Loucy (cell line): ENCODE measurements at regions not wholly inside any gene's neighbourhood (a gene's known extent, or its start where the extent isn't known, plus 50 kb on each side); places are given as distances from the start of the nearest gene placed in this dataset.

Experiments used
- H2AFZ ChIP-seq: fragments of 200-600 bp; sonication (generic); 2 replicates; pipeline ENCODE4 v1.6.0; 2016; ENCODE audit warnings: antibody characterized with exemption, mild to moderate bottlenecking, low read length, moderate library complexity
- H3F3A ChIP-seq: fragments of 200-600 bp; 2 replicates; pipeline ENCODE4 v1.6.0; 2016; ENCODE audit warnings: antibody characterized with exemption, low read depth, mild to moderate bottlenecking
- H3K27me3 ChIP-seq: fragments of 200-600 bp; sonication (generic); 2 replicates; pipeline ENCODE4 v1.6.1; 2014; ENCODE audit warnings: low read length, mild to moderate bottlenecking; ENCODE audit not compliant: insufficient read depth, poor library complexity, severe bottlenecking
- H3K36me3 ChIP-seq: fragments of 200-600 bp; sonication (generic); 2 replicates; pipeline ENCODE4 v1.6.1; 2016; ENCODE audit warnings: low read length; ENCODE audit not compliant: insufficient read depth
- H3K4me1 ChIP-seq: fragments of 200-600 bp; sonication (generic); 2 replicates; pipeline ENCODE4 v1.5.1; 2014; ENCODE audit warnings: low read length, mild to moderate bottlenecking; ENCODE audit not compliant: insufficient read depth, poor library complexity, severe bottlenecking
- H3K4me2 ChIP-seq: fragments of 200-600 bp; sonication (generic); 2 replicates; pipeline ENCODE4 v1.6.0; 2014; ENCODE audit warnings: antibody characterized with exemption, low read length, low read depth, mild to moderate bottlenecking; ENCODE audit not compliant: poor library complexity, severe bottlenecking
- H3K4me3 ChIP-seq: fragments of 200-600 bp; sonication (generic); 2 replicates; pipeline ENCODE4 v1.5.1; 2014; ENCODE audit warnings: low read length, mild to moderate bottlenecking, mixed read lengths; ENCODE audit not compliant: poor library complexity, severe bottlenecking
- H3K79me2 ChIP-seq: fragments of 200-600 bp; sonication (generic); 2 replicates; pipeline ENCODE4 v1.6.1; 2014; ENCODE audit warnings: low read length; ENCODE audit not compliant: insufficient read depth
- H3K9ac ChIP-seq: fragments of 200-600 bp; sonication (generic); 2 replicates; pipeline ENCODE4 v1.6.0; 2014; ENCODE audit warnings: mild to moderate bottlenecking, low read depth, low read length, moderate library complexity; ENCODE audit not compliant: poor library complexity, severe bottlenecking
- H3K9me2 ChIP-seq: fragments of 200-600 bp; sonication (generic); replicated peaks from 2 replicates; pipeline ENCODE4 v1.6.1; 2016; ENCODE audit warnings: low read depth, low read length, mixed read lengths
- H3K9me3 ChIP-seq: fragments of 200-600 bp; sonication (generic); 2 replicates; pipeline ENCODE4 v1.6.1; 2014; ENCODE audit warnings: mild to moderate bottlenecking, antibody characterized with exemption, low read length, low read depth; ENCODE audit not compliant: insufficient read depth
- H4K20me1 ChIP-seq: fragments of 200-600 bp; sonication (generic); 2 replicates; pipeline ENCODE4 v1.6.0; 2014; ENCODE audit warnings: antibody characterized with exemption, low read length, mild to moderate bottlenecking; ENCODE audit not compliant: insufficient read depth, poor library complexity, severe bottlenecking
- CTCF ChIP-seq: fragments of 200-600 bp; sonication (generic); conservative IDR thresholded peaks from 2 replicates; pipeline ENCODE4 v1.5.1; 2014; ENCODE audit warnings: mild to moderate bottlenecking, antibody characterized with exemption, low read length
- EZH2phosphoT487 ChIP-seq: fragments of 200-600 bp; IDR thresholded peaks from 2 replicates; pipeline ENCODE4 v1.6.1; 2018; ENCODE audit warnings: antibody characterized with exemption, mild to moderate bottlenecking, moderate library complexity, borderline replicate concordance

DNA sequence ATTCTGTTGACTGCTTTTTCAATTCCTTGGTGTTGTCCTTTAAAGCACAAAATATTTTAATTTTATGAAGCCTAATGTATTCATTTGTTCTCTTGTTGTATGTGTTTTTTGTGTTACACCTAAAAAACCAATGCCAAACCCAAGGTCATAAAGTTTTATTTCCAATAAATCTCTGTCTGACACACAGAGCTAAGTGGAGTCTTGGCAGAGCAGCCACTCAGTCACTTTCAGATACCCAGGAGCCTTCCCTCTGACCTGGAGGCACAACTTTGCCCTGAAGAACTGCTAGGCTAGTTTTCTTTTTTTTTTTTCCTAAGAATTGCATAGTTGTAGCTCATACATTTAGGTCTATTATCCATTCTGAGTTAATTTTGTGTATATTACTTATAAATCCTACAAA lies 71.2 kb upstream of the BCL9 start:
- Histone ChIP-seq H3K9ac (no peak overlapping the region), H4K20me1 (no peaks in the 10 kb centered on the region), H3F3A (no peaks in the 10 kb centered on the region), H3K4me3 (no peak overlapping the region), H3K36me3 (no peaks in the 10 kb centered on the region), H3K27me3 (no peaks in the 10 kb centered on the region), H3K9me3 (peaks cover 15% of the 10 kb centered on the region; the same call in 1 of the 2 replicates), H2AFZ (no peak overlapping the region), H3K4me2 (no peak overlapping the region), H3K4me1 (no peaks in the 10 kb centered on the region), H3K9me2 (no peaks in the 10 kb centered on the region), H3K79me2 (no peaks in the 10 kb centered on the region)
- TF ChIP-seq EZH2phosphoT487: no peak
- TF ChIP-seq CTCF: no peak

GRCh38 chr1:147472489-147472888 lies 68.8 kb upstream of the BCL9 start:
- H2AFZ ChIP-seq: no peak overlapping the region
- no peaks in the 10 kb centered on the region; the same call in 1 of the 2 replicates for H3K9me2 ChIP-seq
- no peak overlapping the region for H3K9ac ChIP-seq
- no peaks in the 10 kb centered on the region for H3K79me2 ChIP-seq
- no peak overlapping the region for H3K4me2 ChIP-seq
- no peaks in the 10 kb centered on the region for H3K27me3 ChIP-seq
- no peaks in the 10 kb centered on the region for H3F3A ChIP-seq
- H3K36me3 ChIP-seq: no peaks in the 10 kb centered on the region
- no peaks in the 10 kb centered on the region for H4K20me1 ChIP-seq
- no peak overlapping the region for H3K4me3 ChIP-seq
- H3K4me1 ChIP-seq: no peaks in the 10 kb centered on the region
- H3K9me3 ChIP-seq: no peaks in the 10 kb centered on the region; the same call in 1 of the 2 replicates
- no peak for TF ChIP-seq CTCF
- no peak for TF ChIP-seq EZH2phosphoT487

GRCh38 chr1:147472966-147473732 lies 68.2 kb upstream of the BCL9 start:
- H3K4me3 ChIP-seq: no peak overlapping the region

More at GRCh38 chr1:147472966-147473732, 68.2 kb upstream of the BCL9 start:
- no peaks in the 10 kb centered on the region for H4K20me1 ChIP-seq
- H3K36me3 ChIP-seq: no peaks in the 10 kb centered on the region
- H3K9me3 ChIP-seq: no peaks in the 10 kb centered on the region
- no peak overlapping the region for H3K9ac ChIP-seq
- H3K9me2 ChIP-seq: no peaks in the 10 kb centered on the region; the same call in 1 of the 2 replicates
- no peak overlapping the region for H3K4me2 ChIP-seq
- no peak overlapping the region for H2AFZ ChIP-seq
- TF ChIP-seq EZH2phosphoT487 (no peak), CTCF (no peak)
- no peaks in the 10 kb centered on the region for H3F3A ChIP-seq
- H3K4me1 ChIP-seq: no peaks in the 10 kb centered on the region
- H3K79me2 ChIP-seq: no peaks in the 10 kb centered on the region
- no peaks in the 10 kb centered on the region for H3K27me3 ChIP-seq
